Sigmoid colon (tissue), 4 donors: ENCODE measurements at regions not wholly inside any gene's neighbourhood (a gene's known extent, or its start where the extent isn't known, plus 50 kb on each side); places are given as distances from the start of the nearest gene placed in this dataset.

Experiments
- POLR2A ChIP-seq, 2 donors: fragments of 450-650 bp; IDR thresholded peaks; one replicate each; pipeline ENCODE4 v1.6.1; 2016; ENCODE audit warnings: antibody characterized with exemption in 2 of 2, mild to moderate bottlenecking in 2 of 2, moderate library complexity in 2 of 2
- POLR2AphosphoS5 ChIP-seq, 4 donors: sonication (generic); formaldehyde crosslinking; IDR thresholded peaks; one replicate each; pipeline ENCODE4 v1.6.1; 2017; ENCODE audit warnings: antibody characterized with exemption in 4 of 4
- TF ChIP-seq, protein P1 (sequence below), 4 experiments: fragments of 450-650 bp in 3 of 4; fragments of 200-600 bp in 1 of 4; IDR thresholded peaks; one replicate each; pipeline ENCODE4 v1.5.1; 2016 to 2019; ENCODE audit warnings: antibody characterized with exemption in 4 of 4, mild to moderate bottlenecking in 3 of 4, moderate library complexity in 2 of 4

DNA sequence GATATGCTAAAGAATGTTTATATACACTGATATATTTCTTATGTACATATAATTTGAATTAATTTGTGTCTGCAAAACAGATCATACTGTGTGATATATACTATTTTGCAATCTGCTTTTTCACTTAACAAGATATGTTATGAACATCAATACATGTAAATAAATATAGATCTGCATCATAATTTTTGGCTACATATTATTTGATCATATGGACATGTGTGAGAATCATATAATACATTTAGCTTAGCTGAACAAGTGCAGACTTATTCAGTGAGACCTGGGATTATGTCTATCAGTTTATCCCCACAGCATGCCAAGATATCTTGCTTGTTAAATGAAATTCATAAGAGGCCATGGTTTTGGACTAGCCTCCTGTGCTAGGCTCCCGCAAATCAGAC, 474.3 kb downstream of the ARHGEF28 start:
- TF ChIP-seq, protein P1, sequence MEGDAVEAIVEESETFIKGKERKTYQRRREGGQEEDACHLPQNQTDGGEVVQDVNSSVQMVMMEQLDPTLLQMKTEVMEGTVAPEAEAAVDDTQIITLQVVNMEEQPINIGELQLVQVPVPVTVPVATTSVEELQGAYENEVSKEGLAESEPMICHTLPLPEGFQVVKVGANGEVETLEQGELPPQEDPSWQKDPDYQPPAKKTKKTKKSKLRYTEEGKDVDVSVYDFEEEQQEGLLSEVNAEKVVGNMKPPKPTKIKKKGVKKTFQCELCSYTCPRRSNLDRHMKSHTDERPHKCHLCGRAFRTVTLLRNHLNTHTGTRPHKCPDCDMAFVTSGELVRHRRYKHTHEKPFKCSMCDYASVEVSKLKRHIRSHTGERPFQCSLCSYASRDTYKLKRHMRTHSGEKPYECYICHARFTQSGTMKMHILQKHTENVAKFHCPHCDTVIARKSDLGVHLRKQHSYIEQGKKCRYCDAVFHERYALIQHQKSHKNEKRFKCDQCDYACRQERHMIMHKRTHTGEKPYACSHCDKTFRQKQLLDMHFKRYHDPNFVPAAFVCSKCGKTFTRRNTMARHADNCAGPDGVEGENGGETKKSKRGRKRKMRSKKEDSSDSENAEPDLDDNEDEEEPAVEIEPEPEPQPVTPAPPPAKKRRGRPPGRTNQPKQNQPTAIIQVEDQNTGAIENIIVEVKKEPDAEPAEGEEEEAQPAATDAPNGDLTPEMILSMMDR (IDR thresholded peaks at IDR 0.05) = no peak
- no peak for TF ChIP-seq POLR2AphosphoS5 (IDR thresholded peaks at IDR 0.05)
- no peak for TF ChIP-seq POLR2A (IDR thresholded peaks at IDR 0.05)
